ENCODE measurements at regions not wholly inside any gene's neighbourhood (a gene's known extent, or its start where the extent isn't known, plus 50 kb on each side); places are given as distances from the start of the nearest gene placed in this dataset.

- in situ Hi-C loops (cut with HindIII; ENCODE audit: low sequenced_read_pairs): no loop called here
- peak; percentile 94 for DNase-seq (ENCODE audit: low spot score)
Measured at GRCh38 chr2:71943238-71944182, 204.2 kb downstream of the CYP26B1 start.

DNA sequence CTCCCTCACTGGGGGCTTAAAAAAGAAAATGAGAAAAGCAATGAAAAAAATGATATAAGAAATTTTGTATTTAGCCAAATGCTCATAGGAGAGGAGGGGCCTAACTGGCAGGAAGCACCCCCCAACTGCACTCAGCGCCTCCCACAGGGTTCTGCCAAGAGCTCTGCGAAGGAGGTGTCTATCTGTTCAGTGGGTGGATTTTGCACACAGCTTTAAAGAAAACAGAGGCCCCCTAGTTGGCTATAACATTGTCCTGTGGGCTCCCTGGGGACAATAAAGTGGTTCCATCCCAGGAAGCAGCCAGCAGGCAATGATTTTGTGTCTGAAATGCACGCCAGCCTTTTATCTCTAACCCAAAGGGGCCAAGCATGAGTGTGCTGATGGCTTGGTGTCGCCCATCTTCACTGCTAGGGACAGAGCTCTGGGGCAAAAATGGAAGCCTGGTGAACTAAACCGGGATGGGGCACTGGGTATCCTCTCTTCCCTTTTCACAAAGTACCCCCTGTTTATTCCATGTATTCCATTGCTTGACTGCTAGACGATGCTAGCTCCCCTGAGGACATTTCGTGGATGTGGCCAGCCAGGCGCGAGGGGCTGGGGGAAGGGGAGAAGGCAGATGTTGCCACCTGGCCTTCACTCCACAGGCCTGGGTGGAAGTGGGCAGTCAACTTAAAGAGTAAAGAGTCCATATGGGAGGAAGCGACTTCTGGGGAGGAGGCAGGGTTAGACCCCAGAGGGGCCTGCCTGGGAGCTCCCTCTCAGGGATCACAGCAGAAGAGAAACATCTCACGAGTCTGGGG is 205.7 kb downstream of the CYP26B1 start:
- in situ Hi-C loops (cut with HindIII; ENCODE audit: low sequenced_read_pairs): no loop called here

DNA sequence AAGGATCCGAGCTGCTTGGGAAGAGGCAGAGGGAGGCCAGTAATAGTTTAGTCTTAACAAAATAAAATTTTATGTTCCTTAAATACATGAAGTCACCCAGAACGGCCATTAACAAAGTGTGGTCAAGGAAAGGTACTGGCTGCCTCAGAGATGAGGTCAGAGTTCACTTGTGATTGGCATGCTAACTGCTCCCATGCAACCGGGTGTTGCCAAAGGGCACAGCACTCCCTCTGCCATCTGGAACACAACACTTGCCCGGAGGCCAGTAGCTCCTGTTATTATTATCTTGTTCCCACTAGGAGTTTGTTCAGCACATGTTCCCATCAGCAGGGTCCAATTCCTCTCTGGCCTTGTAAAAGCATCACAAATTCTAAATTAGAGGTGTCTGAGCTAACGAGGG is 207.0 kb downstream of the CYP26B1 start:
- peak; percentile 95 for DNase-seq (ENCODE audit: low spot score)
- in situ Hi-C loops (cut with HindIII; ENCODE audit: low sequenced_read_pairs): no loop called here

More for the DNA sequence above, 205.7 kb downstream of the CYP26B1 start:
- no peak for DNase-seq (ENCODE audit: low spot score)

DNA sequence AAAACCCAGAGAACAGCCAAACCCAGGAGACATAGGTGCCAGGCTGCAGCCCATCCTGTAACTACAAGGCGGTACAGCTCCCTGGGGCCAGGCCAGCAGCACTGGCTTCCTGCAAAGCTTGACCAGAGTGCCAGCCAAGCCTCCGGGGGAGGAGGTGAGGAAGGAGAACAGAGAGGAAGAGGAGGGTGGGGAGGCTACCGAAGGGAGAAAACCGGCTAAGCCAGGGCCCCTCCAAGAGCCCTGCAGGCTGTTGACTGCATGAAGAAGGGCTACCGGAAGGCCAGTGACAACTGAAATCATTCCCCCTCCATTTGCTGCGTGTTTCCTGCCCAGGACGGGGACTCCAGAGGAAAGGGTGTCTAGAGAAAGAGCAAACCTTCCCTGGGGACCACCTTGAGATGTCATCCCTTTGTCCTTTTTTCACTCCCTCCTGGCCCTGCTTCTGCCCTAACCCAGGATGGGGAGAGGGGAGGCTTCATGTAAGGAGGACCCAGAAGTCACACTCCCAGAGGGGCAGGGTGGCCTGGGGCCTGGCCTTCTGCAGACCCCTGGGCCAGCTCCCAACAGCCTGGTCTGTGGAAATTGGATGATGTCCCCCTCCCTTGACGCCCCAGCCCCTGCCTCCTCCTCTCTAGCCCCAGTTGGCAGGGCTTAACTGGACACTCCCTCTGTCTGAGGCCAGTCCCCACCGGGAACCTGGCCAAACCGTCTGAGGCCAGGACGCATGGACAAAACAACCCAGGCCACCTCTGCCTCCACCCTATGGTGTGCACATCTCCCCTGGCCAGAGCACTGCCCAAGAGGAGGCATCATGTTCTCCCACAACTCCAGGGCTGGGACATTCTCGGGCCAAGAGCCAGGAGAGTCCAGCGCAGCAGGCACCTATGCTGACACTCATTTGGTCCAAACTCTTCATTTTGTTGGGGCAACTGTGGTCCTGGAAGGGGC is 207.8 kb downstream of the CYP26B1 start:
- DNase-seq (ENCODE audit: low spot score): peak; percentile 58
- in situ Hi-C loops (cut with HindIII; ENCODE audit: low sequenced_read_pairs): no loop called here

DNA sequence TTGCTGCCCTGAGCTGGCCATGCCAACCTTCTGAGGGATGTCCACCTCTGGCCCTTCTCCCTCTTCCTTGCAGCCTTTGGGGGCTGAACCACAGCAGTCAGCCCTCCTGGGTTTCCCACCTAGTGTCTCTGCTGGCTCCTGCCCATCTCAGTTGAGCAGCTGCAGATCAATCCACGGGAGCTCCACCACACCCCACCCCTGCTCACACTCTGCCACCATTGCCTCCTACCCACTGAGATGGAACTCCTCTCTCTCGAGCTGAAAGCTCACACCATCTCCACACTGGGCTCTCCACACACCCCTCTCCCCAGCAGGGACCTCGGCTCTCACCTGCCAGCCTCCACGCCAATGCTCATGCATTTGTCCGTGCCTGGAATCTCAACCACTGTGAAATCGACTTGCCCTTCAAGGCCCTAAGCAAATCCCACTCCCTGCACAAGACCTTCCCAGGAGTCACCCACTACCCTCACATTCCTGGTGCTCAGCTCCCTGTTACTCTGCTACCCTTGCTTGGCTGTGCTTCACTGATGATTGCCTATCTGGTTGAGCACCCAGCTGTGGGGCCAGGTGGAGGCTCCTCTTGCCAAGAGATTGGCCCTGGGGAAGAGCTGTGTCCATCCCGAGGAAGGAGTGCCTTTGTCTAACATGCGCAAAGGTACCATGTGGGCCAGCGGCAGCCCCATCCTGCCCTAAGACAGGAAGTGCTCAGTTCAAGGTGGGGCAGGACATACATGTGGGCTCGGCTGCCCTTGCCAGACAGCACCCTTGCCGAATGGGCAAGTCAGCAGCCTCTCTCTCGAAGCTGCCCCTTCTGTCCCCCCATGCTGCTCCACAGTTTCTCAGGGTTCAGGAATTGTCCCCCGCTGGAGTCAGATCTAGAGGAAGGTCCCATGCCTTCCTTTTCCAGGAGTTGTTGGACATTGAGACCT is 208.7 kb downstream of the CYP26B1 start:
- no peak for DNase-seq (ENCODE audit: low spot score)
- in situ Hi-C loops (cut with HindIII; ENCODE audit: low sequenced_read_pairs): no loop called here

- in situ Hi-C loops (cut with HindIII; ENCODE audit: low sequenced_read_pairs): no loop called here
- DNase-seq (ENCODE audit: low spot score): no peak
Measured at GRCh38 chr2:71938108-71938507, 209.6 kb downstream of the CYP26B1 start.

DNA sequence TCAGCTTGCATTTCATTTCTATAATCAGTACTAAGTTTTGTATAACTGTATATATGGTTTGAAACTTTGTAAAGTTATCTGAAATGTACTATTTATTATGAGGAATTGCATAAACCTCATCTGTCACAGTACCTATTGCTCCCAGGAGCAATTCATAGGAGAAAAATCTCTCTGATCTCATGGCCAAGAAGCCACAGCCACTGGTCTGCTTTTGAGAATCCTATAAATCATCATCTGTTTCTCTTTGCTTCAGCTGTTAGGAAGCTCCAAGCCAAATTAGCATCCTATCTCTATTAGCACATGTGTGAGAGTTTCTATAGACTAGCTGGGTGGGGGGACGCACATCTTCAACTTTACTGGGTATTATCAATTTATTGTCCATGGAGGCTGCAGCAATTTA is 210.3 kb downstream of the CYP26B1 start:
- no peak for DNase-seq (ENCODE audit: low spot score)
- in situ Hi-C loops (cut with HindIII; ENCODE audit: low sequenced_read_pairs): no loop called here

GRCh38 chr2:71936076-71937030 is 211.3 kb downstream of the CYP26B1 start:
- no peak for DNase-seq (ENCODE audit: low spot score)
- in situ Hi-C loops (cut with HindIII; ENCODE audit: low sequenced_read_pairs): no loop called here

- in situ Hi-C loops (cut with HindIII; ENCODE audit: low sequenced_read_pairs): no loop called here
- DNase-seq (ENCODE audit: low spot score): no peak
Measured at GRCh38 chr2:71935262-71935848, 212.3 kb downstream of the CYP26B1 start.

- in situ Hi-C loops (cut with HindIII; ENCODE audit: low sequenced_read_pairs): no loop called here
- no peak for DNase-seq (ENCODE audit: low spot score)
Measured at GRCh38 chr2:71934595-71935261, 212.9 kb downstream of the CYP26B1 start.

DNA sequence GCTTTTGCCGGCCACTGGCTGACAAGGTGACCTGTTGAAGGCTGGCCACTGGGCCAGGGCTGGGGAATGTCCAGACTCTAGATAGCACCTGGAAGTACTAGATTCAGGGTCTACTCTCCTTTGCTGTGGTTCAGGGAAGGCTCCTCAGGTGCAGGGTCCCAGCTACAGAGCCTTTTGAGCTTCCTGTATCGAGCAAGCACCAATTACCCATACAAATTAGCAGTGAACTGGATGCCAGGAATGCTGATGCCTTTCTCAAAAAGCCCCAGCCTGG is 213.4 kb downstream of the CYP26B1 start:
- in situ Hi-C loops (cut with HindIII; ENCODE audit: low sequenced_read_pairs): no loop called here
- no peak for DNase-seq (ENCODE audit: low spot score)

DNA sequence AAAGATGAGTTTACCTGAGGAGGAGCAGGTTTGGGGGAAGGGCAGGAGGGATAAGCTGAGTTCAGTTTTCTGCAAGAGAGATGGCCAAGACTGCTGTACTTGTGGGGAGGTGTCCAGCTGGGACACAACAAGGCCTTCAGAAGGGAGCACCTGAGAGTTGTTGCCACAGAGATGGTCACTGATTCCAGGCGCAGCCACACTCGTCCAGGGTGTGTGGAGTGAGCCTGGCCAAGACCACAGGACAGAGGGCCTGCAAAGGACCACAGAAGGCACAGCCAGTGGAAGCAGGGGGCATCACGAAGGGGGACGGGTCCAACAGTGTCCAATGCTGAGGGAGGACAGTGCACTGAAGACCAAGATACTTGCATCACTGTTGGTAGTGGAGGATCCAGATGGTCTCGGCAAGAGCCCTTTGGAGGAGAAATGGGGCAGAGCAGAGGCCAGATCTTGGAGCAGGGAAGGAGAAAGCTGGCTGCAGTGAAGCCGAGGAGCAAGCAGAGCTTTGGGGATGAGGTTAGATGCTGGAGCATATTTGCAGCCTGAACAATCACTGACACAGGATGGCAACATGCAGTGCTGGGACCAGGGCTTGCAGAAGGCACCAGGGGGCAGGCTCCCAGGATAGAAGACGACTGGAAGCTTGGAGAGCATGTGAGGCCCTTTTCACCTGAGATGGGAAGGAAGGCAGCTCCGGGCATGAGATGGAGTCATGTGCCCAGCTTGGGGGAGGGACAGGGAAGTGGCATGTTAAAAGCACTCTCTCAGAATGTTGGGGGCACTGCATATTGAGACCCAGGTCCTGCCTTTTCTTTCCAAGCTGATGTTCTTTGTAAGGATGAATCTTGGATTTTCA is 214.0 kb downstream of the CYP26B1 start:
- DNase-seq (ENCODE audit: low spot score): peak; percentile 46
- in situ Hi-C loops (cut with HindIII; ENCODE audit: low sequenced_read_pairs): no loop called here

- in situ Hi-C loops (cut with HindIII; ENCODE audit: low sequenced_read_pairs): no loop called here
- no peak for DNase-seq (ENCODE audit: low spot score)
Measured at GRCh38 chr2:71932780-71933466, 214.7 kb downstream of the CYP26B1 start.

DNA sequence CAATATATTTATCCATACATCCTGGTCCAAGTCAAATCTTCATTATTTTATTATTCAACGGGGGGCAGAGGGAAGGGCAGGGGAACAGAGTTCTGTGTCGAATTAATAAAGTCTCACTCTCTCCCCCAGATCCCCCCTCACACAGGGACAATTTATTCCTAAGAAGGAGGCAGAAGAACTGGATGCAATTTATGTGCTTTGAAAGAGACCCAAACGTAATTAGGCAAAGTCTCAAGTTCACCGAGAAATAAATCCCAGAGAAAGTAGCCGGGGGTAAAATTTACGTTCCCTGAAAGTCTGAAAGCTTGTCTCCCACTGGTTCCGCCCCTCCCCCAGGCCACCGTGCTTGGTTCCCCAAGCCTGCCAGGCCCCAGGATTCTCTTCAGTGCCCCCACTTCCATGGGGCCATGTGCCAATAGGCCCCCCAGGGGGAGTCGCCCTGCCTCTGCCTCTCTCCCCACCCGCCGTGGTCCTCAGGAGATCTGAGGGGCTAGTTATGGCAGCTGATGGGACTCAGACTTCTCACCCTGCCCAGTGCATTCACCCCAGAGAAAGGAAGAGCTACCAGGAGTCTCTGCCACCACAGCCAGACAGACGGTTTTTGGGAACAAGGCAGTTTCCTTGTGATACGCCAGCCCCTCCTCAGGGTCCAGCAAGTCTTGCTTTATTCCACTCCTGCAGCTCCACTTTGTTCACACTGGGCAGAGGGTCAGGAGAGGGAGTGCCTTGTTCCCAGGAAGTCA is 215.5 kb downstream of the CYP26B1 start:
- in situ Hi-C loops (cut with HindIII; ENCODE audit: low sequenced_read_pairs): no loop called here
- DNase-seq (ENCODE audit: low spot score): no peak

Data from G401 (cell line).